ENCODE measurements at regions not wholly inside any gene's neighbourhood (a gene's known extent, or its start where the extent isn't known, plus 50 kb on each side); places are given as distances from the start of the nearest gene placed in this dataset.

DNA sequence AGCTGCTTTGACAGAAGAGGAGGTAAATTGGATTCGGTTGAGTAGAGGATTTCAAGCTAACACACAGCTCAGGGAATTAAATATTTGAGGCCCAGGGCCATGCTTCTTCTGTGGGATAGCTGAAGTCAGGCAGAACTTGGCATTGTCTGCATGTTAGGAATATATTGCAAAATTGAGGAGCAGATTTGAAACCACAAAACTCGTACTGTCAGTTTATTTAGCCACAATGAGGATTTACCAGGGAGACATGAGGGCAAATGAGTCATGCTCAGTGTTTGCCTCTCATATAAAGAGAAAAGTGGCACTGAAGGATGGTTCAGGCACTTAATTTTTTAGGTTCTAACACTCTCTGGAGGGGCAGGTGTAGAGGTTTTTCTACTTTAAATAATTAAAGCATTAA, 83.0 kb upstream of the PRLR start (continued):
- TF ChIP-seq, protein P1, sequence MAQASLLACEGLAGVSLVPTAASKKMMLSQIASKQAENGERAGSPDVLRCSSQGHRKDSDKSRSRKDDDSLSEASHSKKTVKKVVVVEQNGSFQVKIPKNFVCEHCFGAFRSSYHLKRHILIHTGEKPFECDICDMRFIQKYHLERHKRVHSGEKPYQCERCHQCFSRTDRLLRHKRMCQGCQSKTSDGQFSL (CRISPR knock-in tag; IDR thresholded peaks at IDR 0.05), result no peak
- TF ChIP-seq, protein P1 (tag; IDR thresholded peaks at IDR 0.05), result no peak

DNA sequence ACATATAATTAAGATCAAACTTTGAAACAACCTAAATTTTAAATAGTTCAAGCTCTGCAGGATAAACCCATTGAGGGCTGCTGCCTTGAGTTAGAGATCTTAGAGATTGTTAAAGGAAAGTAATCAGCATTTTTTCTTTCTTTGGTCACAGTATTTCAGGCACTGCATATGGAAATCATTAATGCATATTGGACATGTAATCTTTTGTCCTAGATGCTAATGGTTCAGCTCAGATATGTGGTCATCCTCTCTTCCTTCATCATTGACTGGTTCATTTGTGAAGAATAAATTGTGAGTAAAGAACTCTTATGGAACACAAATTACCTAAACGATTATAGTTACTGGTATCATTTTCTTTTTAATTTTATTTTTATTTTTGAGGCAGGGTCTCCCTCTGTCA, 82.0 kb upstream of the PRLR start:
- H3K9me3 ChIP-seq (replicated peaks; ENCODE audit: control insufficient read depth, insufficient read depth, low read depth, low read length), result no peaks in the 10 kb centered on the region; the same call in 1 of the 2 replicates
- H4K20me1 ChIP-seq (replicated peaks; ENCODE audit: control insufficient read depth, insufficient read depth, low read length), result no peaks in the 10 kb centered on the region
- no peaks in the 10 kb centered on the region for H3K27me3 ChIP-seq (ENCODE audit: control insufficient read depth in 2 of 2, insufficient read depth in 2 of 2, low read length in 2 of 2)
- ATAC-seq (no peak), FAIRE-seq (no peak), DNase-seq (ENCODE audit: extremely low read depth in 1 of 4, low spot score in 3 of 4) (no peak)
- H3K27ac ChIP-seq (ENCODE audit: extremely low read depth, low read depth, low read length), result no peak overlapping the region
- intact Hi-C loops (cut with micrococcal nuclease) (no loop called here), in situ Hi-C loops (cut with MboI) (no loop called here)
- 0% methylated on average over 1 of the region's 1 CpG for WGBS (ENCODE audit: insufficient coverage, low coverage, missing lambda C conversion rate)
- ChIA-PET CTCF (ENCODE audit: low intra/inter-chr PET ratio) (no interaction called here), POLR2A (no interaction called here)
- no TSS peak for BruUV-seq (replicated peaks)
- H3K36me3 ChIP-seq (ENCODE audit: control insufficient read depth, insufficient read depth, low read length), result no peaks in the 10 kb centered on the region
- H3K79me2 ChIP-seq (ENCODE audit: control insufficient read depth, insufficient read depth, low read length), result no peaks in the 10 kb centered on the region
- H3K9ac ChIP-seq (ENCODE audit: insufficient read depth in 1 of 2, low read depth in 2 of 2, low read length in 2 of 2), result no peak overlapping the region
- no peaks in the 10 kb centered on the region for H3K4me1 ChIP-seq (replicated peaks in 1 of 2; ENCODE audit: control insufficient read depth in 2 of 2, insufficient read depth in 2 of 2, low read length in 2 of 2)
- H2AFZ ChIP-seq (ENCODE audit: low read depth, low read length), result no peak overlapping the region
- no peaks in the 10 kb centered on the region for H3K9me1 ChIP-seq (ENCODE audit: control insufficient read depth, insufficient read depth, low read length)
- no peak overlapping the region for H3K4me3 ChIP-seq
- no peak overlapping the region for H3K4me2 ChIP-seq (ENCODE audit: insufficient read depth, low read length)
- TF ChIP-seq, protein P2, sequence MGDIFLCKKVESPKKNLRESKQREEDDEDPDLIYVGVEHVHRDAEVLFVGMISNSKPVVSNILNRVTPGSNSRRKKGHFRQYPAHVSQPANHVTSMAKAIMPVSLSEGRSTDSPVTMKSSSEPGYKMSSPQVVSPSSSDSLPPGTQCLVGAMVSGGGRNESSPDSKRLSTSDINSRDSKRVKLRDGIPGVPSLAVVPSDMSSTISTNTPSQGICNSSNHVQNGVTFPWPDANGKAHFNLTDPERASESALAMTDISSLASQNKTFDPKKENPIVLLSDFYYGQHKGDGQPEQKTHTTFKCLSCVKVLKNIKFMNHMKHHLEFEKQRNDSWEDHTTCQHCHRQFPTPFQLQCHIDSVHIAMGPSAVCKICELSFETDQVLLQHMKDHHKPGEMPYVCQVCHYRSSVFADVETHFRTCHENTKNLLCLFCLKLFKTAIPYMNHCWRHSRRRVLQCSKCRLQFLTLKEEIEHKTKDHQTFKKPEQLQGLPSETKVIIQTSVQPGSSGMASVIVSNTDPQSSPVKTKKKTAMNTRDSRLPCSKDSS (IDR thresholded peaks at IDR 0.05; ENCODE audit: low read depth, partially characterized antibody), result no peak
- TF ChIP-seq ATF1 (CRISPR knock-in tag; IDR thresholded peaks at IDR 0.05) (no peak), ATF1 (tag; IDR thresholded peaks at IDR 0.05) (no peak), RBM25 (IDR thresholded peaks at IDR 0.05; ENCODE audit: low read depth, low read length, severe bottlenecking) (no peak), ZNF324 (CRISPR knock-in tag; IDR thresholded peaks at IDR 0.05) (no peak), CHCHD3 (CRISPR knock-in tag; IDR thresholded peaks at IDR 0.05) (no peak), CEBPG (CRISPR knock-in tag; IDR thresholded peaks at IDR 0.05) (no peak), CEBPG (tag; conservative IDR thresholded peaks at IDR 0.05 in 1 of 2, IDR thresholded peaks at IDR 0.05 in 1 of 2) (no peak), EWSR1 (IDR thresholded peaks at IDR 0.05; ENCODE audit: borderline replicate concordance, low read depth, partially characterized antibody) (no peak), GABPB1 (CRISPR knock-in tag; IDR thresholded peaks at IDR 0.05) (no peak), HNRNPLL (IDR thresholded peaks at IDR 0.05; ENCODE audit: low read depth, low read length, poor library complexity, severe bottlenecking) (no peak)
- TF ChIP-seq, protein P3, sequence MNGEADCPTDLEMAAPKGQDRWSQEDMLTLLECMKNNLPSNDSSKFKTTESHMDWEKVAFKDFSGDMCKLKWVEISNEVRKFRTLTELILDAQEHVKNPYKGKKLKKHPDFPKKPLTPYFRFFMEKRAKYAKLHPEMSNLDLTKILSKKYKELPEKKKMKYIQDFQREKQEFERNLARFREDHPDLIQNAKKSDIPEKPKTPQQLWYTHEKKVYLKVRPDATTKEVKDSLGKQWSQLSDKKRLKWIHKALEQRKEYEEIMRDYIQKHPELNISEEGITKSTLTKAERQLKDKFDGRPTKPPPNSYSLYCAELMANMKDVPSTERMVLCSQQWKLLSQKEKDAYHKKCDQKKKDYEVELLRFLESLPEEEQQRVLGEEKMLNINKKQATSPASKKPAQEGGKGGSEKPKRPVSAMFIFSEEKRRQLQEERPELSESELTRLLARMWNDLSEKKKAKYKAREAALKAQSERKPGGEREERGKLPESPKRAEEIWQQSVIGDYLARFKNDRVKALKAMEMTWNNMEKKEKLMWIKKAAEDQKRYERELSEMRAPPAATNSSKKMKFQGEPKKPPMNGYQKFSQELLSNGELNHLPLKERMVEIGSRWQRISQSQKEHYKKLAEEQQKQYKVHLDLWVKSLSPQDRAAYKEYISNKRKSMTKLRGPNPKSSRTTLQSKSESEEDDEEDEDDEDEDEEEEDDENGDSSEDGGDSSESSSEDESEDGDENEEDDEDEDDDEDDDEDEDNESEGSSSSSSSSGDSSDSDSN (IDR thresholded peaks at IDR 0.05; ENCODE audit: borderline replicate concordance in 1 of 2, low read depth in 2 of 2, low read length in 2 of 2), result no peak
- TF ChIP-seq, protein P4, sequence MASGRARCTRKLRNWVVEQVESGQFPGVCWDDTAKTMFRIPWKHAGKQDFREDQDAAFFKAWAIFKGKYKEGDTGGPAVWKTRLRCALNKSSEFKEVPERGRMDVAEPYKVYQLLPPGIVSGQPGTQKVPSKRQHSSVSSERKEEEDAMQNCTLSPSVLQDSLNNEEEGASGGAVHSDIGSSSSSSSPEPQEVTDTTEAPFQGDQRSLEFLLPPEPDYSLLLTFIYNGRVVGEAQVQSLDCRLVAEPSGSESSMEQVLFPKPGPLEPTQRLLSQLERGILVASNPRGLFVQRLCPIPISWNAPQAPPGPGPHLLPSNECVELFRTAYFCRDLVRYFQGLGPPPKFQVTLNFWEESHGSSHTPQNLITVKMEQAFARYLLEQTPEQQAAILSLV (tag; IDR thresholded peaks at IDR 0.05), result no peak
- TF ChIP-seq, protein P5, sequence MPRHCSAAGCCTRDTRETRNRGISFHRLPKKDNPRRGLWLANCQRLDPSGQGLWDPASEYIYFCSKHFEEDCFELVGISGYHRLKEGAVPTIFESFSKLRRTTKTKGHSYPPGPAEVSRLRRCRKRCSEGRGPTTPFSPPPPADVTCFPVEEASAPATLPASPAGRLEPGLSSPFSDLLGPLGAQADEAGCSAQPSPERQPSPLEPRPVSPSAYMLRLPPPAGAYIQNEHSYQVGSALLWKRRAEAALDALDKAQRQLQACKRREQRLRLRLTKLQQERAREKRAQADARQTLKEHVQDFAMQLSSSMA (CRISPR knock-in tag; IDR thresholded peaks at IDR 0.05), result no peak
